ENCODE measurements at regions not wholly inside any gene's neighbourhood (a gene's known extent, or its start where the extent isn't known, plus 50 kb on each side); places are given as distances from the start of the nearest gene placed in this dataset.

DNA sequence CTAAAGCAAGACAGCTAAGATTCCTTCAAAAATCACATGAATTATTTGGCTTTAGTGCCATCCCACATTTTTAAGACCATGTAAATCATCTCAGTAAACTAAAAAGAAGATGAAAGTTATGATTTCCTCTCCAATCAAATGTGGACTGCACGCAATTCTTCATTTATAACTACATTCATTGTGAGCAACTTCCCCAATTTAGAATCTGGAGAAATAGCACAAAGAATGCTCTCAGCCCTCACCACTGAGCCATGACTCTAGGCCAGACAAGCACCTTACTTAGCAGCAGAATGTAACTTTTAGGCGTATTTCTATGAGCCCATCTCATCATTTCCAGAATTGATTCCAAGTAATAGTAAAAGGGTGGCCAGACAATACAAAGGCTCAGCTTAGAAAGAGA lies 616.6 kb downstream of the TLE1 start:
- Histone ChIP-seq H3K4me1 (ENCODE audit: control insufficient read depth, low read length) (no peaks in the 10 kb centered on the region), H3K79me2 (ENCODE audit: control insufficient read depth, low read length) (no peaks in the 10 kb centered on the region), H3K4me2 (ENCODE audit: low read length) (no peak overlapping the region), H3K27me3 (ENCODE audit: control insufficient read depth, low read length) (no peaks in the 10 kb centered on the region), H3K4me3 (ENCODE audit: low read length) (no peak overlapping the region), H3K27ac (ENCODE audit: low read depth, low read length) (no peak overlapping the region), H3K9me3 (ENCODE audit: control insufficient read depth, insufficient read depth, low read length) (no peaks in the 10 kb centered on the region), H3F3A (ENCODE audit: control insufficient read depth, insufficient read depth) (no peaks in the 10 kb centered on the region), H3K36me3 (ENCODE audit: control insufficient read depth, low read length) (no peaks in the 10 kb centered on the region), H4K20me1 (ENCODE audit: control insufficient read depth, insufficient read depth, low read depth, low read length) (no peaks in the 10 kb centered on the region), H3K9me2 (replicated peaks; ENCODE audit: control insufficient read depth, low read length) (no peaks in the 10 kb centered on the region)
- TF ChIP-seq, protein P1, sequence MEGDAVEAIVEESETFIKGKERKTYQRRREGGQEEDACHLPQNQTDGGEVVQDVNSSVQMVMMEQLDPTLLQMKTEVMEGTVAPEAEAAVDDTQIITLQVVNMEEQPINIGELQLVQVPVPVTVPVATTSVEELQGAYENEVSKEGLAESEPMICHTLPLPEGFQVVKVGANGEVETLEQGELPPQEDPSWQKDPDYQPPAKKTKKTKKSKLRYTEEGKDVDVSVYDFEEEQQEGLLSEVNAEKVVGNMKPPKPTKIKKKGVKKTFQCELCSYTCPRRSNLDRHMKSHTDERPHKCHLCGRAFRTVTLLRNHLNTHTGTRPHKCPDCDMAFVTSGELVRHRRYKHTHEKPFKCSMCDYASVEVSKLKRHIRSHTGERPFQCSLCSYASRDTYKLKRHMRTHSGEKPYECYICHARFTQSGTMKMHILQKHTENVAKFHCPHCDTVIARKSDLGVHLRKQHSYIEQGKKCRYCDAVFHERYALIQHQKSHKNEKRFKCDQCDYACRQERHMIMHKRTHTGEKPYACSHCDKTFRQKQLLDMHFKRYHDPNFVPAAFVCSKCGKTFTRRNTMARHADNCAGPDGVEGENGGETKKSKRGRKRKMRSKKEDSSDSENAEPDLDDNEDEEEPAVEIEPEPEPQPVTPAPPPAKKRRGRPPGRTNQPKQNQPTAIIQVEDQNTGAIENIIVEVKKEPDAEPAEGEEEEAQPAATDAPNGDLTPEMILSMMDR (IDR thresholded peaks at IDR 0.05; ENCODE audit: low read depth, low read length, poor library complexity, severe bottlenecking): no peak

DNA sequence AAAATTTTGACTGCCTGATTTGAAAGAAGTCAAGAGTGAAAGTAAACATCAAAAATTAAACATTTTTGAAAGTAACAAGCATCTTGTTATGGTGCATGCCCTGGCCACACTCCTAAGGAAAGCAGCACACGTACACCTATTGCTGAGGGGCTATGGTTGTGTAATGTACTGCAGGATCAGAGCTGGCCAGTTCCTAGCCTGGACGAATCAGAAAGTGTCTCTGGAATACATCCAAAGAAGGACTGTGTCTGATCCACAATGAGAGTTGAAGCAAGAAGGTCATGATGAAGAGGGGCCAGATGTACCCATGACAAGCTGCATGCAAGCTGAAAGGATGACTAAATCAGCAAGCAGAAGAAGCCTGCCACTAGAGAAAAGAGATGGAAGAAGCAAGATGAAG lies 618.2 kb downstream of the TLE1 start:
- Histone ChIP-seq H3K27me3 (ENCODE audit: control insufficient read depth, low read length) (no peaks in the 10 kb centered on the region), H4K20me1 (ENCODE audit: control insufficient read depth, insufficient read depth, low read depth, low read length) (no peaks in the 10 kb centered on the region), H3K4me3 (ENCODE audit: low read length) (no peak overlapping the region), H3K36me3 (ENCODE audit: control insufficient read depth, low read length) (no peaks in the 10 kb centered on the region), H3K27ac (ENCODE audit: low read depth, low read length) (no peak overlapping the region), H3K4me2 (ENCODE audit: low read length) (no peak overlapping the region), H3K79me2 (ENCODE audit: control insufficient read depth, low read length) (no peaks in the 10 kb centered on the region), H3K4me1 (ENCODE audit: control insufficient read depth, low read length) (no peaks in the 10 kb centered on the region), H3K9me2 (replicated peaks; ENCODE audit: control insufficient read depth, low read length) (no peaks in the 10 kb centered on the region), H3K9me3 (ENCODE audit: control insufficient read depth, insufficient read depth, low read length) (no peaks in the 10 kb centered on the region), H3F3A (ENCODE audit: control insufficient read depth, insufficient read depth) (no peaks in the 10 kb centered on the region)
- TF ChIP-seq EZH2phosphoT487 (IDR thresholded peaks at IDR 0.05; ENCODE audit: borderline replicate concordance, low read length): no peak
- TF ChIP-seq, protein P1 (IDR thresholded peaks at IDR 0.05; ENCODE audit: low read depth, low read length, poor library complexity, severe bottlenecking): no peak

DNA sequence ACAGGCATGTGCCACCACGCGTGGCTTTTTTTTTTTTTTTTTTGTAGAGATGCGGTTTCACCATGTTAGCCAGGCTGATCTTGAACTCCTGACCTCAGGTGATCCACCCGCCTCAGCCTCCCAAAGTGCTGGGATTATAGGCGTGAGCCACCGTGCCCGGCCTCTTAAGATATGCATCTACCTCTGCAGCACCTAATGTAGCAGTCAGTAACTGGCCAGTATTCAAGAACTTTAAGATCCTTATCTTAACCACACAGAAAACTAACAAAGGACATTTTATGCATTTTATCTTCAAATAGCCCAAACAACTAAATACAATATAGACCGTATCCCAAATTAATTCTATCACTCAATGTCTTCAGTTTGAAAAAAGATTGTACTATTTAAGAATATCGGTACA lies 618.7 kb downstream of the TLE1 start:
- Histone ChIP-seq H3K27me3 (ENCODE audit: control insufficient read depth, low read length) (no peaks in the 10 kb centered on the region), H4K20me1 (ENCODE audit: control insufficient read depth, insufficient read depth, low read depth, low read length) (no peaks in the 10 kb centered on the region), H3K4me3 (ENCODE audit: low read length) (no peak overlapping the region), H3K9me2 (replicated peaks; ENCODE audit: control insufficient read depth, low read length) (no peaks in the 10 kb centered on the region), H3F3A (ENCODE audit: control insufficient read depth, insufficient read depth) (no peaks in the 10 kb centered on the region), H3K36me3 (ENCODE audit: control insufficient read depth, low read length) (no peaks in the 10 kb centered on the region), H3K27ac (ENCODE audit: low read depth, low read length) (no peak overlapping the region), H3K4me1 (ENCODE audit: control insufficient read depth, low read length) (no peaks in the 10 kb centered on the region), H3K4me2 (ENCODE audit: low read length) (no peak overlapping the region), H3K9me3 (ENCODE audit: control insufficient read depth, insufficient read depth, low read length) (no peaks in the 10 kb centered on the region), H3K79me2 (ENCODE audit: control insufficient read depth, low read length) (no peaks in the 10 kb centered on the region)
- no peak for TF ChIP-seq EZH2phosphoT487 (IDR thresholded peaks at IDR 0.05; ENCODE audit: borderline replicate concordance, low read length)
- TF ChIP-seq, protein P1 (IDR thresholded peaks at IDR 0.05; ENCODE audit: low read depth, low read length, poor library complexity, severe bottlenecking): no peak

DNA sequence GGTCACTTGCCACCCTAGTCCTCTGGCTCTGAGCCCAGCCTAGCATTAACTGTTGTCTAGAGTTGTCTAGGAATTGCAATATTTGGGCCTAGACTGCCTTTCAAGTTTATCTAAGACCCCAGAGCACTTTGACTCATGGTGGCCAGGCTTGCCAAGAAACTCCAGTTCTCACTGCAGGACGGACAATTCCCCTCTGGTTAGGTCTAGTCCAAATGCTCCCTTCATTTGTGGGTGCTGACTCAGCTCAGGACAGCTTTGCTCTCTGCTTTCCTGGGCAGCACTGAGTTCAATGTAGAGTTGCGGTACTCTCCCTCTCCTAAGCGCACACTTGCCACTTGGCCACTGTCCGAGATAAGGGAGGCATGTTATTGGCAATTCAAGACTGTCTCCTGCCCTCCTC lies 619.4 kb downstream of the TLE1 start:
- H3K79me2 ChIP-seq (ENCODE audit: control insufficient read depth, low read length): no peaks in the 10 kb centered on the region
- H3F3A ChIP-seq (ENCODE audit: control insufficient read depth, insufficient read depth): no peaks in the 10 kb centered on the region
- H3K9me2 ChIP-seq (replicated peaks; ENCODE audit: control insufficient read depth, low read length): no peaks in the 10 kb centered on the region
- TF ChIP-seq EZH2phosphoT487 (IDR thresholded peaks at IDR 0.05; ENCODE audit: borderline replicate concordance, low read length): no peak
- TF ChIP-seq, protein P1 (IDR thresholded peaks at IDR 0.05; ENCODE audit: low read depth, low read length, poor library complexity, severe bottlenecking): no peak
- H3K9me3 ChIP-seq (ENCODE audit: control insufficient read depth, insufficient read depth, low read length): no peaks in the 10 kb centered on the region
- H4K20me1 ChIP-seq (ENCODE audit: control insufficient read depth, insufficient read depth, low read depth, low read length): no peaks in the 10 kb centered on the region
- no peak overlapping the region for H3K27ac ChIP-seq (ENCODE audit: low read depth, low read length)
- H3K27me3 ChIP-seq (ENCODE audit: control insufficient read depth, low read length): no peaks in the 10 kb centered on the region
- no peaks in the 10 kb centered on the region for H3K4me1 ChIP-seq (ENCODE audit: control insufficient read depth, low read length)
- no peak overlapping the region for H3K4me3 ChIP-seq (ENCODE audit: low read length)
- H3K4me2 ChIP-seq (ENCODE audit: low read length): no peak overlapping the region
- H3K36me3 ChIP-seq (ENCODE audit: control insufficient read depth, low read length): no peaks in the 10 kb centered on the region
